SU-DHL-6 (cell line): ENCODE measurements at regions not wholly inside any gene's neighbourhood (a gene's known extent, or its start where the extent isn't known, plus 50 kb on each side); places are given as distances from the start of the nearest gene placed in this dataset.

Experiments used
- H2AFZ ChIP-seq: fragments of 200-600 bp; sonication (generic); 2 replicates; pipeline ENCODE4 v1.6.1; 2014; ENCODE audit warnings: low read depth, mild to moderate bottlenecking, moderate library complexity, mixed read lengths, antibody characterized with exemption, low read length; ENCODE audit not compliant: severe bottlenecking
- H3F3A ChIP-seq: fragments of 200-600 bp; shearing (Covaris generic); 2 replicates; pipeline ENCODE4 v1.6.0; 2016; ENCODE audit warnings: antibody characterized with exemption, mild to moderate bottlenecking; ENCODE audit not compliant: insufficient read depth
- H3K27ac ChIP-seq: fragments of 200-600 bp; sonication (generic); 2 replicates; pipeline ENCODE4 v1.5.1; 2016; ENCODE audit warnings: low read depth, mild to moderate bottlenecking, low read length, moderate library complexity, mixed read lengths
- H3K27me3 ChIP-seq: fragments of 200-600 bp; sonication (generic), shearing (Covaris generic); 2 replicates; pipeline ENCODE4 v1.6.0; 2014; ENCODE audit warnings: mild to moderate bottlenecking, low read length
- H3K36me3 ChIP-seq: fragments of 200-600 bp; sonication (generic); 2 replicates; pipeline ENCODE4 v1.6.1; 2014; ENCODE audit warnings: mild to moderate bottlenecking, low read length, mixed read lengths
- H3K4me2 ChIP-seq: fragments of 300-600, 200-600 bp; shearing (Covaris generic), sonication (generic); 2 replicates; pipeline ENCODE4 v1.6.0; 2014; ENCODE audit warnings: low read length, low read depth, mild to moderate bottlenecking; ENCODE audit not compliant: poor library complexity, severe bottlenecking
- H3K4me3 ChIP-seq: fragments of 200-600 bp; sonication (generic); 2 replicates; pipeline ENCODE4 v1.5.1; 2014; ENCODE audit warnings: antibody characterized with exemption, low read length, mild to moderate bottlenecking, mixed read lengths; ENCODE audit not compliant: insufficient read depth, poor library complexity, severe bottlenecking
- H3K79me2 ChIP-seq: fragments of 200-600 bp; sonication (generic); 2 replicates; pipeline ENCODE4 v1.6.1; 2014; ENCODE audit warnings: mild to moderate bottlenecking, low read length, moderate library complexity; ENCODE audit not compliant: insufficient read depth
- H3K9ac ChIP-seq: fragments of 200-600 bp; sonication (generic); 2 replicates; pipeline ENCODE4 v1.7.0; 2014; ENCODE audit warnings: mild to moderate bottlenecking, low read length
- H3K9me2 ChIP-seq: fragments of 200-600 bp; sonication (generic); replicated peaks from 2 replicates; pipeline ENCODE4 v1.6.1; 2014; ENCODE audit warnings: low read length; ENCODE audit not compliant: insufficient read depth
- H3K9me3 ChIP-seq: fragments of 200-600 bp; sonication (generic); 2 replicates; pipeline ENCODE4 v1.6.1; 2014; ENCODE audit warnings: low read length, mixed read lengths; ENCODE audit not compliant: insufficient read depth
- H4K20me1 ChIP-seq: fragments of 200-600 bp; sonication (generic); 2 replicates; pipeline ENCODE4 v1.6.1; 2014; ENCODE audit warnings: low read depth, mild to moderate bottlenecking, antibody characterized with exemption, low read length, moderate library complexity, mixed read lengths
- CTCF ChIP-seq: fragments of 200-600 bp; sonication (generic); IDR thresholded peaks from one replicate; pipeline ENCODE4 v1.5.1; 2017; ENCODE audit warnings: antibody characterized with exemption, mild to moderate bottlenecking, low read length, moderate library complexity; ENCODE audit not compliant: insufficient read depth, poor library complexity, severe bottlenecking
- EZH2phosphoT487 ChIP-seq: fragments of 200-600 bp; sonication (generic), shearing (Covaris generic); conservative IDR thresholded peaks from 2 replicates; pipeline ENCODE4 v1.6.1; 2018; ENCODE audit warnings: mild to moderate bottlenecking, antibody characterized with exemption, low read length, moderate library complexity, mixed read lengths

GRCh38 chr18:67933271-67933670 lies 416.8 kb upstream of the DSEL start:
- Histone ChIP-seq H3K9me3 (no peaks in the 10 kb centered on the region), H3K27me3 (no peaks in the 10 kb centered on the region), H3K9me2 (no peaks in the 10 kb centered on the region), H3K27ac (no peak overlapping the region), H3K4me2 (no peak overlapping the region), H3K9ac (no peak overlapping the region), H3F3A (no peaks in the 10 kb centered on the region), H3K4me3 (no peak overlapping the region), H4K20me1 (no peaks in the 10 kb centered on the region), H2AFZ (no peak overlapping the region), H3K79me2 (no peaks in the 10 kb centered on the region), H3K36me3 (no peaks in the 10 kb centered on the region)
- no peak for TF ChIP-seq EZH2phosphoT487
- TF ChIP-seq CTCF = no peak

- TF ChIP-seq EZH2phosphoT487 (no peak), CTCF (no peak)
- Histone ChIP-seq H2AFZ (no peak overlapping the region), H3K9ac (no peak overlapping the region), H3K27ac (no peak overlapping the region), H3K27me3 (no peaks in the 10 kb centered on the region), H3K79me2 (no peaks in the 10 kb centered on the region), H3K4me3 (no peak overlapping the region), H3K9me3 (no peaks in the 10 kb centered on the region), H4K20me1 (no peaks in the 10 kb centered on the region), H3K9me2 (no peaks in the 10 kb centered on the region), H3F3A (no peaks in the 10 kb centered on the region), H3K4me2 (no peak overlapping the region), H3K36me3 (no peaks in the 10 kb centered on the region)
These were observed 415.8 kb upstream of the DSEL start for GRCh38 chr18:67932271-67932670.

- H3K27ac ChIP-seq = no peak overlapping the region
These were observed 410.7 kb upstream of the DSEL start for GRCh38 chr18:67926929-67927864.

More at GRCh38 chr18:67926929-67927864, 410.7 kb upstream of the DSEL start:
- Histone ChIP-seq H3K27me3 (no peaks in the 10 kb centered on the region), H3K9me2 (no peaks in the 10 kb centered on the region), H3K9ac (no peak overlapping the region), H3K36me3 (no peaks in the 10 kb centered on the region), H3K4me2 (no peak overlapping the region), H3K4me3 (no peak overlapping the region), H4K20me1 (no peaks in the 10 kb centered on the region), H2AFZ (no peak overlapping the region), H3F3A (no peaks in the 10 kb centered on the region), H3K79me2 (no peaks in the 10 kb centered on the region), H3K9me3 (no peaks in the 10 kb centered on the region)
- no peak for TF ChIP-seq CTCF
